SJSA1 (cell line): ENCODE measurements at regions not wholly inside any gene's neighbourhood (a gene's known extent, or its start where the extent isn't known, plus 50 kb on each side); places are given as distances from the start of the nearest gene placed in this dataset.
A peak's percentile ranks its signal among the peaks of the same experiment; 100 is the strongest.
"Not testable (repeated sequence)": the region's sequence is repeated elsewhere in the genome, so short reads cannot be mapped to it uniquely, and the experiment has no call there.

Source experiments
- DNase-seq, 2 experiments: peaks; one replicate each; pipeline ENCODE4 v3.0.0-alpha.2; 2015 to 2020; ENCODE audit warnings: low spot score in 2 of 2, low read depth in 1 of 2
- H3K27ac ChIP-seq: fragments of 250-450 bp; sonication (Bioruptor Pico); 2 replicates; pipeline ENCODE4 v1.5.1; 2020; ENCODE audit warnings: mild to moderate bottlenecking, moderate library complexity
- H3K27me3 ChIP-seq: fragments of 250-450 bp; sonication (Bioruptor Pico); replicated peaks from 2 replicates; pipeline ENCODE4 v1.5.1; 2020; ENCODE audit warnings: mild to moderate bottlenecking, moderate library complexity
- H3K36me3 ChIP-seq: fragments of 250-450 bp; sonication (Bioruptor Pico); 2 replicates; pipeline ENCODE4 v1.5.1; 2020; ENCODE audit warnings: mild to moderate bottlenecking
- H3K4me1 ChIP-seq: fragments of 250-450 bp; sonication (Bioruptor Pico); replicated peaks from 2 replicates; pipeline ENCODE4 v1.6.1; 2021; ENCODE audit warnings: mild to moderate bottlenecking
- H3K4me3 ChIP-seq: fragments of 250-450 bp; sonication (Bioruptor Pico); 2 replicates; pipeline ENCODE4 v1.5.1; 2020; ENCODE audit warnings: mild to moderate bottlenecking
- H3K9me3 ChIP-seq: fragments of 250-450 bp; sonication (Bioruptor Pico); replicated peaks from 2 replicates; pipeline ENCODE4 v1.5.1; 2020; ENCODE audit warnings: mild to moderate bottlenecking

DNA sequence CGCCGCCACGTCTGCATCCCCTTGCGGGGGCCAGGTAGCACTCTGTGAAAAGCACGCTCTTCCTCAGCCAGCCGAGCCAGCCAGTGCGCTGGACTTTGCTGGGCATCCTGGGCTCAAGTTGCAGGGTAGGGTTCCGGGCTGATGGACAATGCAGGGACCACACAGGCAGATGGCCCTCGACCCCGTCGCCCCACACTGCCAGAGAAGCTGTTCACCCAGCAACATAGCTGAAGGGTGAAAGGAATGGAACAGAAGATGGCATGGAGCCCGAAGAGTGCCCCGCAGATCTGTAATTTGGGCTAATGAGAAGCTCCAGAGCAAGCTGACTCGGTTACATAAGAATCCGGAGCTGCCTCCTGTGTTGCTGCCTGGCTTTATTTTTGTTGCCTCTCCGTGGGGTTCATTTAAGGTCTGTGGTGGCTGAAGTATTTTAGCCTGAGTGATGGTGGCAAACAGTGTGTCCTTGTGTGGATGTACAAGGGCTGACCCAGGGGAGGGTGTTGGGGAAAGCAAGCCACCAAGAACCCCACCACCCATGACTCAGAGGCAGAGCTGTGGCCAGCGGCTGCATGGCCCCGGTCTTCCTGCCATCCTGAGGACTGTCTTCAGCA is 105.8 kb downstream of the SOX1 start:
- Histone ChIP-seq H3K27me3 (peaks cover 57% of the 10 kb centered on the region), H3K4me3 (no peak overlapping the region), H3K4me1 (no peaks in the 10 kb centered on the region), H3K36me3 (no peaks in the 10 kb centered on the region), H3K9me3 (peaks cover 23% of the 10 kb centered on the region; the same call in 1 of the 2 replicates), H3K27ac (no peak overlapping the region)
- peak in 1 of 2 experiments; percentile 42 for DNase-seq

DNA sequence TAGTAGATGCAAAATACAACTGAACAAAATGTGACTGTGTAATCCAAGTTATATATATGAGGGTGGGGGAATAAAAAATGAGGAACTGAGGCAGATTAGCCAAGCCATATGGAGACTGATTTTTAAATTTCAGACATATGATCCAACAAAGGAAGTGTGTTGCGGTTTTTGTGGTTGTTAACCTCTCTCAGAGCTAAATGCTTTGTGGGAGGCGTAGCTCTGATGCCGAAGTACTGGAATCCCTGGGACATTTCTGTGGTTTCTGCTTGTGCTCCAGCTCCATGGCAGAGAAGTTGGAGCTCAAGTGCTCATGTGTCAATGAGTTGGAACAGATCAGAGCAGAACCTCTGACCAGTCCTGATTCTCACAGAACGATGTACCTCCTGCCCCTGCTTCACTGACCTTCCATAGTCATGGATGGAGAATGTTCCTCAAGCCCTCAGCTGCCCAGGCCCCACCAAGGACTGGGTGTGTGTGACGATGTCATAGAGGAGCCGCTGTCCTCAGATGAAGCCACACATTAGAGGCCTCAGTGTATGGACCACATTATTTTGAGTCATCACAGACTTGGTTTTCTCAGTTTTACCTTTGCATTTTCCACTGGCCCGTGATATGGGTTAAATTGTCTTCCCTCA is 107.6 kb downstream of the SOX1 start:
- peaks cover 23% of the 10 kb centered on the region; the same call in 1 of the 2 replicates for H3K9me3 ChIP-seq
- H3K36me3 ChIP-seq: no peaks in the 10 kb centered on the region
- no peak overlapping the region for H3K27ac ChIP-seq
- H3K4me1 ChIP-seq: no peaks in the 10 kb centered on the region
- peaks cover 64% of the 10 kb centered on the region for H3K27me3 ChIP-seq
- DNase-seq: peak in 1 of 2 experiments; percentile 37
- no peak overlapping the region for H3K4me3 ChIP-seq

GRCh38 chr13:112175162-112176075 is 108.5 kb downstream of the SOX1 start:
- Histone ChIP-seq H3K9me3 (peaks cover 23% of the 10 kb centered on the region; the same call in 1 of the 2 replicates), H3K4me3 (no peak overlapping the region), H3K27me3 (peaks cover 65% of the 10 kb centered on the region), H3K36me3 (no peaks in the 10 kb centered on the region), H3K4me1 (no peaks in the 10 kb centered on the region), H3K27ac (no peak overlapping the region)
- peak in 1 of 2 experiments; percentile 45 for DNase-seq

- H3K4me1 ChIP-seq, H3K27ac ChIP-seq, H3K4me3 ChIP-seq, H3K36me3 ChIP-seq: not testable (repeated sequence)
- peaks cover 67% of the 10 kb centered on the region for H3K27me3 ChIP-seq
- H3K9me3 ChIP-seq: peaks cover 21% of the 10 kb centered on the region; the same call in 1 of the 2 replicates
- DNase-seq: peak in 1 of 2 experiments; percentile 42
Observed at GRCh38 chr13:112176141-112177119, 109.5 kb downstream of the SOX1 start.

- peaks cover 62% of the 10 kb centered on the region for H3K27me3 ChIP-seq
Observed at GRCh38 chr13:112177450-112178288, 110.7 kb downstream of the SOX1 start.

GRCh38 chr13:112178769-112179168 is 111.8 kb downstream of the SOX1 start:
- H3K4me1 ChIP-seq: no peaks in the 10 kb centered on the region
- peaks cover 10% of the 10 kb centered on the region; the same call in 1 of the 2 replicates for H3K9me3 ChIP-seq
- H3K36me3 ChIP-seq: no peaks in the 10 kb centered on the region
- no peak overlapping the region for H3K27ac ChIP-seq
- peak in 1 of 2 experiments; percentile 40 for DNase-seq
- H3K4me3 ChIP-seq: no peak overlapping the region
- peaks cover 61% of the 10 kb centered on the region for H3K27me3 ChIP-seq

More at GRCh38 chr13:112177450-112178288, 110.7 kb downstream of the SOX1 start:
- Histone ChIP-seq H3K9me3 (peaks cover 15% of the 10 kb centered on the region; the same call in 1 of the 2 replicates), H3K27ac (no peak overlapping the region), H3K4me3 (no peak overlapping the region), H3K36me3 (no peaks in the 10 kb centered on the region), H3K4me1 (no peaks in the 10 kb centered on the region)
- DNase-seq: peak in 1 of 2 experiments; percentile 31

GRCh38 chr13:112179421-112179820 is 112.5 kb downstream of the SOX1 start:
- no peak overlapping the region for H3K4me3 ChIP-seq
- no peaks in the 10 kb centered on the region for H3K4me1 ChIP-seq
- DNase-seq: peak in 1 of 2 experiments; percentile 42
- peaks cover 61% of the 10 kb centered on the region for H3K27me3 ChIP-seq
- no peak overlapping the region for H3K27ac ChIP-seq
- peaks cover 4% of the 10 kb centered on the region; the same call in 1 of the 2 replicates for H3K9me3 ChIP-seq
- H3K36me3 ChIP-seq: no peaks in the 10 kb centered on the region

DNA sequence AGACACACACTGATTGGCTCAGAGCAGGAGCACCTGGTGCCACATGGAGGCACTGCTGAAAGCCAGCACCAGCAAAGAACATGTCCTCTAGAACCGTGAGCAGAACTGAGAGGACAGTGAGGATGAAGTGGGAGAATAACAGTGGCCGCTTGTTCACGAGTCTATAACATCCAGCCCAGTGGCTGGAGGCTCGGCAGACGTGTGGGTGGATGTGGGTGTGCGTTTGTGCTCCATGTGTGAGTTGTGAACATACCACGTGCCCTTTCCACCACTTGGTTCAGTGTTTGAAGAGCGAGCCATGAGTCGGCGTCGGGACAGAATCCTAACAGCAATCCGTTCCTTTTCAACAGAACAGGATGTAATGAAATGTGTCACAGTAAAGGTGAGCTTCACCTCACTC is 113.0 kb downstream of the SOX1 start:
- no peak overlapping the region for H3K27ac ChIP-seq
- no peaks in the 10 kb centered on the region for H3K36me3 ChIP-seq
- H3K27me3 ChIP-seq: peaks cover 66% of the 10 kb centered on the region
- peak in 1 of 2 experiments; percentile 40 for DNase-seq
- no peaks in the 10 kb centered on the region; the same call in 1 of the 2 replicates for H3K9me3 ChIP-seq
- H3K4me3 ChIP-seq: no peak overlapping the region
- no peaks in the 10 kb centered on the region for H3K4me1 ChIP-seq

DNA sequence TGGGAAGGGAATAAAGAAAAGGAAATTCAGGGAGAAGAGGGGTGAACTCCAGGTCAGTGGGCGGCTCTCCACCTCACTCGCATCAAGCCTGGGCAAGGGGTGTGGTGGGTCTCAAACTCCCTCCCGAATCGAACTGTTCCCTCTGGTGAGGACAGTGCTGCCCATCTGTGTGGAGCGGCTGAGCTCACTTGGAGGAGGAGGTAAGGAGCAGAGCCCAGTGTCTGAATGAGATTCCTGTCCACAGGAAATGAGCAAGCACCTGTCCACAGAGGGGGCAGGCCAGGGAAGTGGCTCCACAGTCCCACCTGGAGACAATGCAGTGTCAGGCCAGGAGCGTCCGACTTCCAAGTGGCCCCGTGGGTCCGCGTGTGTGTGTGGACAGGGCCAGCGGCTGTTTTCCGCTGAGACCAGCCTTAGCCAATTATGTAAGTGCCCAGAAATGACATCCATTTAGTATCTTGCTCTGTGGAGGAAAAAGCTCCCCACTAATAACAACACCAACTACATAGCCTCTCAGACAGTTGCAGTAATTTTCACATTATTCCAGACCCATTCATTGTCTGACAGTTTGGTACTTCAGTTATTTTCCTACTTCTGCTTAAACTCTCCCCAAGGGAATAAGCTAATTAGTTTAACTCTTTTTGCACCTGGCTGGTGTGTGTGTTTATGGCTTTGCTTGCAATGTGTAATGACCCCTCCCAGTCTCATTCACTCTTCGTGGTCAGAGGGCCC is 114.6 kb downstream of the SOX1 start:
- Histone ChIP-seq H3K27ac (no peak overlapping the region), H3K36me3 (no peaks in the 10 kb centered on the region), H3K9me3 (peaks cover 2% of the 10 kb centered on the region; the same call in 1 of the 2 replicates), H3K4me3 (no peak overlapping the region), H3K27me3 (peaks cover 77% of the 10 kb centered on the region), H3K4me1 (no peaks in the 10 kb centered on the region)
- DNase-seq: peak in 1 of 2 experiments; percentile 37

GRCh38 chr13:112182251-112182650 is 115.3 kb downstream of the SOX1 start:
- Histone ChIP-seq H3K27me3 (peaks cover 79% of the 10 kb centered on the region), H3K4me3 (no peak overlapping the region), H3K27ac (no peak overlapping the region), H3K9me3 (peaks cover 2% of the 10 kb centered on the region; the same call in 1 of the 2 replicates), H3K36me3 (no peaks in the 10 kb centered on the region), H3K4me1 (no peaks in the 10 kb centered on the region)
- peak in 1 of 2 experiments; percentile 42 for DNase-seq

- Histone ChIP-seq H3K36me3 (no peaks in the 10 kb centered on the region), H3K4me1 (no peaks in the 10 kb centered on the region), H3K9me3 (peaks cover 2% of the 10 kb centered on the region; the same call in 1 of the 2 replicates), H3K27me3 (peaks cover 74% of the 10 kb centered on the region), H3K27ac (no peak overlapping the region), H3K4me3 (no peak overlapping the region)
- DNase-seq: peak in 1 of 2 experiments; percentile 44
Observed at GRCh38 chr13:112182846-112183531, 116.0 kb downstream of the SOX1 start.
